MG63 (cell line): ENCODE measurements at regions not wholly inside any gene's neighbourhood (a gene's known extent, or its start where the extent isn't known, plus 50 kb on each side); places are given as distances from the start of the nearest gene placed in this dataset.
A peak's percentile ranks its signal among the peaks of the same experiment; 100 is the strongest.

Source experiments
- DNase-seq: peaks from one replicate; pipeline ENCODE4 v3.0.0-alpha.2; 2020
- H3K27me3 ChIP-seq: fragments of 250-450 bp; sonication (Bioruptor Pico); 2 replicates; pipeline ENCODE4 v1.5.1; 2020; ENCODE audit warnings: mild to moderate bottlenecking, moderate library complexity
- H3K36me3 ChIP-seq: fragments of 250-450 bp; sonication (Bioruptor Pico); 2 replicates; pipeline ENCODE4 v1.5.1; 2020; ENCODE audit warnings: mild to moderate bottlenecking, moderate library complexity
- H3K4me3 ChIP-seq: fragments of 250-450 bp; sonication (Bioruptor Pico); 2 replicates; pipeline ENCODE4 v1.5.1; 2020; ENCODE audit warnings: mild to moderate bottlenecking, moderate library complexity
- H3K9me3 ChIP-seq: fragments of 250-450 bp; sonication (Bioruptor Pico); 2 replicates; pipeline ENCODE4 v1.5.1; 2020; ENCODE audit warnings: mild to moderate bottlenecking, moderate library complexity

DNA sequence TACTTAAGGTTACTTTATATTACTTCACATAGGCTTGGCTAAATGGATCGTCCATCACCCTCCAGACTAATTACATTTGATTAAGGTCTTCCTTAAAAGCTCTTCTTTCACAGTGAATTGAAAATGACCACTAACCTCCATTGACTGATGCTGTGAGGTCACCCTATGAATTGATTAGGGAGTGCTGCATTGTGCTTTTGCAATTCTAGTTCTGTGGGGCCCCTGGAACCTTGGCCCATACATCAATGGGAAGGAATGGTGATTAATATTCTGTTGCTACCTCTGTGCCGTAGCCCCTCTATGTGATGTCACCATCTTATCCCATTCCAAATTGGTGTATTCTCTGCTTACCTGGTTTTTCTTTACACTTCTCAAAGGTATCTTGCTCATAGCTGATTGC is 682.2 kb downstream of the SQOR start:
- no peak for DNase-seq
- no peaks in the 10 kb centered on the region for H3K27me3 ChIP-seq
- H3K9me3 ChIP-seq, result no peaks in the 10 kb centered on the region
- no peaks in the 10 kb centered on the region for H3K36me3 ChIP-seq
- no peak overlapping the region for H3K4me3 ChIP-seq

DNA sequence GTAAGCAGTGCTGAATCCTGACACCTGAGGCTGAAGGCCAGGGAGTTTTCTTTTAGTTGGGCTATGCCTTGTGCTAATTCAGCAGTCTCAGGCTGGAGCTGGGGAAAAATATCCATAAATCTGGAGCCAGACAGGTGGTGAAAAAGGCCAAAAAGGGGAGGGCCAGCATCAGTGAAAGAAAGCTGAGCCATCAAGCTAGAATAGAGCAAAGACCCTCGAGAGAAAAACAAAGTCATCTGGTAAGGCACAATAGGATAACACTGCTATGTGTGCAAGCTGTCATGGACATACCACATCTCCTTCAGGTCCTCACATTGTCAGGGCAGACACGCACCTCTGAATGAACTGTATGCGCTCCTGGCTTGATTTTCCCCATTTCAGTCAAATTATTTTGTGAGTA is 687.9 kb downstream of the SQOR start:
- Histone ChIP-seq H3K4me3 (no peak overlapping the region), H3K36me3 (no peaks in the 10 kb centered on the region), H3K9me3 (no peaks in the 10 kb centered on the region), H3K27me3 (no peaks in the 10 kb centered on the region)
- no peak for DNase-seq

DNA sequence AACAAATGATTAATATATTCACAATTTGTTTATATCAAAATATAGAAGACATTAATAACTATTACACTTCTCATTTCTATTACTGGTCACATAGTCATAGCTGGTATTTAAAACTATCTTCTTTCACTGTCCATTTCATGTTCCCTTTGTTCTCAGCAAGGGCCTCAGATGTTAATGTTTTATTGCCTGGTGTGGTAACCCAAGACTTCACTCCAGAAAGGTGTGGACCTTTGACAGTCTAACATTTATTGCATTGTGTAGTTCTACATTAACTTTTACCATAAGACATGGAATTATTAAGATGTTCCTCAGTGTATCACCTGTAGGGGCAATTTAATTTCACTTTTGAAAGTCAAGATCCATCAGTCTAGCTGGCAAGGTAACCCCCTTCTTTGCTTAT is 691.3 kb downstream of the SQOR start:
- Histone ChIP-seq H3K36me3 (no peaks in the 10 kb centered on the region), H3K4me3 (no peak overlapping the region), H3K9me3 (no peaks in the 10 kb centered on the region), H3K27me3 (no peaks in the 10 kb centered on the region)
- no peak for DNase-seq

DNA sequence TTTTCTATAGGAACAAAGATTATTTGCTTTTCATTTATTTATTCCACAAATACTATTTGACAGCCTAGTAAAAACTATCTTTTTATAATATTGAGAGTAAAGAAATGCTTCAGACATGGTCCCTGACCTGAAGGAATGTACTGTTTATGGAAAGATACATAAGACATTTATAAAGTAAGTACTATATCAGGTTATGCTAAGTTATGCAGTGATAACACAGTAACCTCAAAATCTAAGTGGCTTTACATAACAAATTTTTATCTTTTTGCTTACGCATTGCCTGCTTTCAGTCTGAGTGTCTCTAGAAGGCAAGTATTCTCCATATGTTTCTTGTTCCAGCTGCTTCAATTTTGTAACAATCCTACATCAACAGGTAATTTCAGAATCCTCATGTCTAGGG is 694.0 kb downstream of the SQOR start:
- H3K4me3 ChIP-seq, result no peak overlapping the region
- DNase-seq, result no peak
- no peaks in the 10 kb centered on the region for H3K36me3 ChIP-seq
- no peaks in the 10 kb centered on the region for H3K27me3 ChIP-seq
- no peaks in the 10 kb centered on the region for H3K9me3 ChIP-seq

DNA sequence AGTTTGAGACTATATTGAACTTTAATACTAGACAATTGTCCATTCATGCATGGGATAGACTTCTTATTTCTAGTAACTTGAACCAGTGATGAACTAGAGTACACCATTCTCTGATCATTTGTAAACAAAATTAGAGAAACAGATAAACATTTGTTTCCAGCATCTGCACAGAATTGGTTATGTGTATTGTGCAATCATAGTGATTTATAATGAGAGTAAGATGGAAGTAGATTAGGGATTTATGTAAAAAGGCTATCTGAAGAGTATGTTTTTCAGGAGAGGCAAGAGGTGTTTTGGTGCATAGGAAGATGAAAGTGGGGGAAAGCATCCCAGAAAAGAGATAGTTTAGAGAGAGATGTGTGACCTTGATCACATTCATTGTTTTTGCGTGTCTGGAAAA is 695.0 kb downstream of the SQOR start:
- Histone ChIP-seq H3K9me3 (no peaks in the 10 kb centered on the region), H3K4me3 (no peak overlapping the region), H3K36me3 (no peaks in the 10 kb centered on the region), H3K27me3 (no peaks in the 10 kb centered on the region)
- no peak for DNase-seq

DNA sequence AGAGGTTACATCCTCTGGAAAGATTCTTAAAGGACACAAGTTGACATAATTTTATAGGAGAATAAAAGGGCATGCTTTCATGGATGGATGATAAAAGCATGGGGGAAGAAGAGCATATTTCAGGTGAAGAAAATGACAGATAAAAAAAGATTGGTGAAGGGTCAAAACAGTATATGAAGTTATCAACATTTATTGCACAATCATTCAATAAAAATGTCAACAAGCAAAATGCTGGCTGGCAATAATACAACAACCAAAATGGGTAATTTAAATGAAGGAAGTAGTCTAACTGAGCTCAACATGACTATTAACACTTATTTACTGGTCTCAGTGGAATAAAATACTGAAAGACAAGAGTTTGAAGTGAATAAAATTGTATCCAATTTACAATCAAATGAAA is 696.7 kb downstream of the SQOR start:
- Histone ChIP-seq H3K36me3 (no peaks in the 10 kb centered on the region), H3K4me3 (no peak overlapping the region), H3K27me3 (no peaks in the 10 kb centered on the region), H3K9me3 (no peaks in the 10 kb centered on the region)
- DNase-seq, result no peak

DNA sequence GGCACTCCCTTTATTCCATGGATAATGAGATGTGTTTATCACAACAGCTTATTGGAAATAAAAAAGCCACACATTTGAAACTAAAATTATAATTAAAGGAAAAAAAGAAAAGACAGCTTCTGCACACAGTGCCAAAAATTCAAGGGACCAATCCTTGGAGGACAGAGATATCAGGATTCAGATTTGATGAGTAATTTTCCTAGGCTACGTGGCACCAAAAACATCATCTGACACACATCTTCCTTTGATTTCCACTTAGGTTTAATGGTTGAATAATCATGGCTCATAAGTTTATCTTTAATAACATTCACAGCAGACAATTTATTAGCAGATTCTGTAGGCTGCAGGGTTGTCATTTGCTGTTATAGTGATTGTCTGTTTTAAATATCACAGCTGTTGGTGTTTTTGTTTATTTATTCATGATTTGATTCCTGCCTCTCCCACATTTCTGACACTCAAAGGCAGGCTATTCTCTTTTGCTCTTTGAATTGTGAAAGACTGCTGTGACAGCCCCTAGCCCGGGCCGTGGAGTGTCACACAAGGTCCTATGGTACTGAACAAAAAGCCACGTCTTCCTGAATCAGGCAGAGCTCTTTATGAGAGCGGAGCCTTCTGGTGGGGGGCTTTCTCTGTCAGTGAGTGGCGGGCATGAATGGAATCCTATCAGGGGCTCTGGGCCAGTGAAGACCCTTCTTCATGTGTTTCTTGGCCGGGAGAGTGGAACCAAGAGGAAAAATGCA is 708.5 kb downstream of the SQOR start:
- Histone ChIP-seq H3K36me3 (no peaks in the 10 kb centered on the region), H3K27me3 (no peaks in the 10 kb centered on the region), H3K9me3 (no peaks in the 10 kb centered on the region), H3K4me3 (no peak overlapping the region)
- no peak for DNase-seq

DNA sequence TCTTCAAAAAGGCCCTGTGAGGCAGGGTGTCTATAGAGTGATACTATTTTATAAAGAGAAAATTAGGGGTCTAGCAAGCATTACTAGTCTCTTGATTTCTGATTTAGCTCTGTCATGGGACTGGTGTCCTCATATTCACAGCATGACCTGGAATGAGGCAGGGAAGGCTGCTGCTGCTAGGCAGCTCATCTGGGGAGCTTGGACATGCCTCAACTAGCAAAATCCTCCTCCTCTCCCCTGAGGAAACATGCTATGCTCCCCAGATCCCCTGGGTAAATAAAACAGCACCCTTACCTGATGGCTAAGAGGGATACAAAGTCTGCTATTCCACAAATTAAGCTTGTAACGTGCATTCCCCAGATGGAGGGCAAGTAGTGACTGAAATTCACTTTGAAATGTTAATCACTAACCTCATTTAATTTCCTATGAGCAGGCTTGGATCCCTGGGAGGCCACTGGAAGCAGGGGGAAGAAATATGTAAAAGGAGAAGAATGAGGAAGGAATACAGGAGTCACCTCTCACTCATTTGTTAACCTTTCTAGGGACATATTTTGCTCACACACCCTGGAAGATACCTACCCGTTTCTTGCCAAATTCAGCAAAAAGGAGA is 709.4 kb downstream of the SQOR start:
- H3K27me3 ChIP-seq, result no peaks in the 10 kb centered on the region
- no peaks in the 10 kb centered on the region for H3K36me3 ChIP-seq
- H3K9me3 ChIP-seq, result no peaks in the 10 kb centered on the region
- H3K4me3 ChIP-seq, result no peak overlapping the region
- DNase-seq, result no peak

DNA sequence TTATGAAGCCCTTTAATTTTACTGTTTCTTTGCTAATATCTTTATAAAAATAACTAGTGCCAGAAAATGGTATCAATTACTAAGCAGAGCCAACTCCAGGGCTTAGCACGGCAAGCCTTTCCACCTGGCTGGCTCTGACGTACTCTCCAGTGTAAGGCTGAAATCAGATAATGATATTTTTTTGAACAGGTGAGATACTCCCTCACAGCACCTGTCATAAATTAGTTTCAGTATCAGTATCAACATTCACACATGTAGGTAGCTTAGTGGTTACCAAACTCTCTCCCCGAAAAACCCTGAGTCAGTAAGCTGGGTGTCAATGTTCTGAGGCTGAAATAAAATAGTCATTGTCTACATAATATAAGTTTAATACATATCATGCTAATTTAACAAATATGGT is 710.1 kb downstream of the SQOR start:
- H3K27me3 ChIP-seq, result no peaks in the 10 kb centered on the region

DNA sequence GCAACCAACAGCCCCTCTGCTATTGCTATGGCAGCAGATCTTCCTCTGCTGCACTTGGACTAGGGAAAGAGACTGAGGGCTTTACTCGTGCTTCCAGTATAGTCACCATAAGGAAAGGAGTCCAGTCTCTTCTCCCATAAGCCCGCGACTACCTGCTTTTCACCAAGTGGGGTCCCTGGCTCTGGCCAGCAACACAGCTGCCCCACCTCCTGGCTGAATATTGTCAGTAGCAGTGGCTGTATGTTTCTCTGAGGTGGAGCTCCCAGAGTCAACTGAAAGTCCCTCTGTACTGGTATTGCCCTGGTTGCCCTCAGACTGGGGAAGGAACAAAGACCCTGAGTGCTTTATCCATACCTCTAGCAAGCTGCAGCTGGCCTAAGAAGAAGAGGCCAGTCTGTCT is 719.6 kb downstream of the SQOR start:
- Histone ChIP-seq H3K27me3 (no peaks in the 10 kb centered on the region), H3K9me3 (no peaks in the 10 kb centered on the region), H3K36me3 (no peaks in the 10 kb centered on the region), H3K4me3 (no peak overlapping the region)
- DNase-seq, result no peak

More for the DNA sequence above, 710.1 kb downstream of the SQOR start:
- DNase-seq, result no peak
- Histone ChIP-seq H3K9me3 (no peaks in the 10 kb centered on the region), H3K36me3 (no peaks in the 10 kb centered on the region), H3K4me3 (no peak overlapping the region)

DNA sequence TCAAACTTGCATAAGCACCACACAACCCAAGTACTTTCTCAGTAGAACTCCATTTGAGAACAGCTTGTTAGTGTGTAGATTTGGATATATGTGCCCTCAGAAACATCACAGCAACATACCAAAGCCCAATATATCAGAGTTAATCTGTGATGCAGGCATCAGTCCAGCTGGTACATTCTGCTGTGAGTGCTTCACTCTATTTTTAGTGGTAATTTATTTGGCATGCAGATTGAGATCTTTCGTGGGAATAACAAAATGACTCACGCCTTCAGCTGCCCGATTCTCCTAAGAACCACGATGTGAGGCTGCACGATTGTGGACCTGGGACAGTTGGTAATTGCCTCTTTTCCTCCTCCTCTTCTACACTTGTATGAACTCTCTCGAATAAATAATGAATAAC is 730.7 kb downstream of the SQOR start:
- Histone ChIP-seq H3K4me3 (no peak overlapping the region), H3K9me3 (no peaks in the 10 kb centered on the region), H3K36me3 (no peaks in the 10 kb centered on the region), H3K27me3 (no peaks in the 10 kb centered on the region)
- DNase-seq, result peak; percentile 17

DNA sequence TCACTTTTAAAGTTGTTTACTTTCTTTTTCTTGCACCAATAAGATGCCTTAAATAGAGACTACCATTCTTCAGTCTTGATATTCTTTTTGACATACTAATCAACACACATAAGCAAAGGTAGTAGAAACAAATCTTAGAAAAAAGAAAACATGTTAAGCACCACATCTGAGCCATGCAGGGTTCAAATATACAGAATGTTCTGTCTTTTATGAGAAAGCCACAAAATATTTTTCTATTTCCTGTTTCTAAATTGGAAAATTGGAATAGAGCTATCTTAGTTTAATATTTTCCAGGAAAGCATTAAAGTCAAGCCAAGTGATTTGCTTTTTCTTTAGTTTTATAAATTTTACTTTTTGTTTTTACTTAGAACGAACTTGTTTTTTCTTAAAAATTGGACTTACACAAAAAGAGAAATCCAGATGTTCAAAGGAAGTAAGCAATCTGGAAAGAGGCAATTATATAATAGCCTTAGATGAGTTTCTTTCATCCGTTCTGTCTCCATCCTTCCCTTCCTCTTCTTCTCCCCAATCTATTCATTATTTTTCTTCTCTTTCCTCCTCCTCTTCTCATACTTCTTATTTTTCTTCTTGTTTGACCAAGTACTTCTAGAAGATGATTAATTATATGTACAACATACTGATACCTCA is 731.7 kb downstream of the SQOR start:
- Histone ChIP-seq H3K4me3 (no peak overlapping the region), H3K27me3 (no peaks in the 10 kb centered on the region), H3K36me3 (no peaks in the 10 kb centered on the region), H3K9me3 (no peaks in the 10 kb centered on the region)
- DNase-seq, result no peak

DNA sequence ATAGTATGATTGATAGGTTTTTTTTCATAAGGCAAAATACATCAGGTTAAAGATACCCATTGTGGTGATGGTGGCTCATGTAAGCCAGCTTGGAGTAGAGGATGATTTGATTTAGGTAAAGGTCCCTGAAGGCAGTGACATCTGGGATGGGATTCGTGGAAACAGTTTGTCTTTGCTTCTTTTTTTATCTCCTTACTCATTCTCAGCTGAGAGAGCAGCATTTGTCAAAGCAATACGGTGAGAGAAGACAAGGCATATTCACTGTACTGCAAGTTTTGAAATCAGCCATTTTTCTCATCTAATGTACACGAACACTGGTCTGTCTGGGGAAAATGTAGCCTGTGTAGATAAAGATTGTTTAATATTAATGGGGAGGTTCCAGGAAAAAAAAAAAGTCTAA is 749.1 kb downstream of the SQOR start:
- no peak for DNase-seq
- H3K4me3 ChIP-seq, result no peak overlapping the region

DNA sequence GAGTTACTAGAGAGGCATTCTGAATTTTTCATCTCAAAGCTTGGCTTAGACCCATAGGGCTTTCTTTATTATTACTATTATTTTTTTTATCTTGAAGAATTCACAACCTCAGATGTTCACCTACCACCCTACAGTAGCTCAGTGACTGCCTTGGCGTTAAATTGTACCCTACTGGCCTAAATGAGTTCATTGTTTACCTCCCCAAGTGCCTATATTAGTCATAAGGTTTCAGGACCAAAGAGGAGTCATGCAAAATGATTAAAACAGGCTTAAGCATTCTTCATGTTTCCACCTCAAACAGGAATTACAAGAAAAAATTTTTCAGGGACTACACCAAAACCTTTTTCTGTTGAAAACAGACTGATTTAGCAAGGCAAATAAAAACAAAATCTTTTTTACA is 751.5 kb downstream of the SQOR start:
- Histone ChIP-seq H3K27me3 (no peaks in the 10 kb centered on the region), H3K36me3 (no peaks in the 10 kb centered on the region), H3K4me3 (no peak overlapping the region), H3K9me3 (no peaks in the 10 kb centered on the region)
- no peak for DNase-seq

More for the DNA sequence above, 749.1 kb downstream of the SQOR start:
- no peaks in the 10 kb centered on the region for H3K9me3 ChIP-seq
- no peaks in the 10 kb centered on the region for H3K36me3 ChIP-seq
- no peaks in the 10 kb centered on the region for H3K27me3 ChIP-seq

DNA sequence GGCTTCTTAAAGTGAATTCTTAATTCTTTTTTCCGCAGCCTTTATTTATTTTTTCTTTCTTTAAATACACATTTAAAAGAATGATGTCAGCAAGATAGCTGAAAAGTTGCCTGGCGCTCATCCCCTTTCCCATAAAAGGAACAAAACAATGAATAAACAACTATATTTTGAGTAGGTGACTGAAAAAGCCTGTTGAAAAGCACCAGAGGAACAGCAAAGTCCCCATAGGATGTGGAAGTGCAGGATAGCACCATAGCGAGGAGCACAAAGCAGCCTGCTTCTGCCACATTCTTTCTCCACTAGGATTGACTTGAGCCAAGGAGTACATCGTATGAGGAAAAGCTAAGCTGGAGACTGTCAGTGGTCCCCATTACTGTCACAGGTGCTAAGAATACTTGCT is 754.9 kb downstream of the SQOR start:
- Histone ChIP-seq H3K27me3 (no peaks in the 10 kb centered on the region), H3K36me3 (no peaks in the 10 kb centered on the region)
- DNase-seq, result no peak

DNA sequence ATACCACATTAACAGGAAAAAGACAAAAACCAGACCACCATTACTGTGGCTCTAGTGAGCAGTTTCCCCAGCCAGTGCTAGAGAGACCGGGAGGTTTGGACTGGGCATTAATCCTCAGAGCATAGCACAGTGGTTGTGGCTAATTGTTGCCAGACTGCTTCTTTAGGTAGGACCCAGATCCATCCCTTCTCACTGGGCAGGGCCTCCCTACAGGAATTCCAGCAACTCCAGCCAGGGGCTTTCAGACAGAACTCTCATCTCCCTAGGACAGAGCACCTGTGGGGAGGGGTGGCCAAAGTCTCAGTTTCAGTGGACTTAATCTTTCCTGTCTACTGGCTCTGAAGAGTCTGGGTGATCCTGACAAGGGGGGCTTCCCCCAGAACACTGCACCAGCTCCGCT is 759.6 kb downstream of the SQOR start:
- no peak for DNase-seq
- no peaks in the 10 kb centered on the region for H3K27me3 ChIP-seq

More for the DNA sequence above, 754.9 kb downstream of the SQOR start:
- Histone ChIP-seq H3K4me3 (no peak overlapping the region), H3K9me3 (no peaks in the 10 kb centered on the region)

DNA sequence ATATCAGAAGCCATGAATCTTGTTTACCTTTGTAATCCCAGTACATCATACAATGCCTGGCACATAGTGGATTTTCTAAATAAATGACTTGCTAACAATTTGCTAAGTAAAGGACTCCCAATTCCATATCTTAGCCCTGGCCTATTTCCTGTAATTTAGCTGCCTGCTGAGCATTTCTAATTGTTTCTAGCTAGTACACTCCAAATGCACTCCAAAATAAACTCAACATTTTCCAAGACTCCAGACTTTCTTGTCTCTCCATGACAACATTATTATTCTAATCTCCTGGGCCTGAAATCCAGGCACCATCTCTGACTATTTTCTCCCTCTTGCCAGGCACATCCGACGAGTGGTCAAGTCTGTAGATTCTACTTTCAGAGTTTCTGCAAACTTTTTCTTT is 773.5 kb downstream of the SQOR start:
- DNase-seq, result no peak
- Histone ChIP-seq H3K4me3 (no peak overlapping the region), H3K9me3 (no peaks in the 10 kb centered on the region), H3K36me3 (no peaks in the 10 kb centered on the region), H3K27me3 (no peaks in the 10 kb centered on the region)

More for the DNA sequence above, 759.6 kb downstream of the SQOR start:
- no peak overlapping the region for H3K4me3 ChIP-seq
- H3K9me3 ChIP-seq, result no peaks in the 10 kb centered on the region
- no peaks in the 10 kb centered on the region for H3K36me3 ChIP-seq

DNA sequence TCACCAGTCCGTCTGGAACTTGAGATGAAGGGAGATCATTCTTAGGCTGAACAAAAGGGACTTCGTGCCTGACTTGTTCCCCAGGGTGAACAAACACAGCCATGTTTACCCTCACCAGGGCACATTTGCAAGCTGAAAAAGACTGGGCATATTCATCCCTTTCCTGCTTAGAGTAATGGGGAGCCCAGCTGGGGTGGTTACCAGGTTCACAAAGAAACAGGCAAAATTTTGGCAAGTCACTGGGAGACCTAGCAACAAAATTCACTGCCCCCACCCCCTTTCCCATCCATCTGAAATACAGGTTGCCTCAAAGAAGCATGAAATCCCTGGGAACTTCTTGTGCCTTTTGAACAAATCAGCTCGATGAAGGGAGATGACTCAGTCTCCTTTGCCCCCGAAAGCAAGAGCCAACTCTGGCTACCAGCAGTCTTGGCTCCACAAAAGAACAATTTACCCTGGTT is 775.0 kb downstream of the SQOR start:
- Histone ChIP-seq H3K4me3 (no peak overlapping the region), H3K36me3 (no peaks in the 10 kb centered on the region), H3K27me3 (no peaks in the 10 kb centered on the region), H3K9me3 (no peaks in the 10 kb centered on the region)
- no peak for DNase-seq
